Neural progenitor cell (in vitro differentiated cells): ENCODE measurements at regions not wholly inside any gene's neighbourhood (a gene's known extent, or its start where the extent isn't known, plus 50 kb on each side); places are given as distances from the start of the nearest gene placed in this dataset.

Source experiments
- CTCF ChIP-seq: fragments of 200-600 bp; sonication (generic); IDR thresholded peaks from 2 replicates; pipeline ENCODE4 v1.5.1; 2017; ENCODE audit warnings: antibody characterized with exemption, mild to moderate bottlenecking
- EZH2 ChIP-seq: fragments of 200-600 bp; sonication (generic); IDR thresholded peaks from 2 replicates; pipeline ENCODE4 v1.6.1; 2017; ENCODE audit warnings: antibody characterized with exemption, mild to moderate bottlenecking, moderate library complexity

GRCh38 chr11:38693306-38693705 is 2095.3 kb upstream of the RAG2 start:
- TF ChIP-seq CTCF (no peak), EZH2 (no peak)
